IMR-90 (cell line): ENCODE measurements at regions not wholly inside any gene's neighbourhood (a gene's known extent, or its start where the extent isn't known, plus 50 kb on each side); places are given as distances from the start of the nearest gene placed in this dataset.

Source experiments
- ATAC-seq: fragments of 200-7000 bp; cut with Tn5 transposase; 2 replicates; pipeline ENCODE4 v1.9.1; 2020; ENCODE audit warnings: low read depth, mild to moderate bottlenecking, moderate library complexity
- BruUV-seq: library from RNA; stranded (reverse); fragments of 400-500 nt; replicated peaks from 2 replicates; lab custom pipeline; 2021; lab: Mats Ljungman, UMichigan
- CTCF ChIA-PET: fragments of 300-600 bp; formaldehyde crosslinking; extraction: SDS; loops from one replicate; lab custom pipeline; 2021; ENCODE audit warnings: antibody characterized with exemption; lab: Yijun Ruan, JAX
- POLR2A ChIA-PET: fragments of 300-600 bp; sonication (Branson Sonifier 250); formaldehyde crosslinking; loops from one replicate; lab custom pipeline; 2022; ENCODE audit warnings: antibody characterized with exemption; ENCODE audit not compliant: unreplicated experiment; lab: Charles Lee
- DNase-seq: peaks from one replicate; pipeline ENCODE4 v3.0.0; 2013
- H2AFZ ChIP-seq: replicated peaks from 2 replicates; pipeline ENCODE3; 2013; ENCODE audit warnings: low read length, mild to moderate bottlenecking; ENCODE audit not compliant: poor library complexity
- H2AK5ac ChIP-seq: 2 replicates; pipeline ENCODE4 v1.6.1; 2013; ENCODE audit warnings: low read depth, low read length, inconsistent platforms
- H2AK9ac ChIP-seq: replicated peaks from 2 replicates; pipeline ENCODE3; 2013; ENCODE audit warnings: mild to moderate bottlenecking, low read depth, low read length, moderate library complexity; ENCODE audit not compliant: poor library complexity
- H2BK120ac ChIP-seq: 2 replicates; pipeline ENCODE4 v1.6.1; 2013; ENCODE audit warnings: low read depth, low read length, inconsistent platforms
- H2BK15ac ChIP-seq: 3 replicates; pipeline ENCODE4 v1.6.1; 2013; ENCODE audit warnings: low read depth, low read length, inconsistent platforms
- H2BK20ac ChIP-seq: 2 replicates; pipeline ENCODE4 v1.6.1; 2013; ENCODE audit warnings: low read depth, mild to moderate bottlenecking, inconsistent platforms, low read length, moderate library complexity
- H2BK5ac ChIP-seq: 2 replicates; pipeline ENCODE4 v1.6.1; 2013; ENCODE audit warnings: mild to moderate bottlenecking, low read depth, low read length, inconsistent platforms; ENCODE audit not compliant: poor library complexity, severe bottlenecking
- H3K14ac ChIP-seq: replicated peaks from 2 replicates; pipeline ENCODE4 v1.6.1; 2013; ENCODE audit warnings: low read depth, low read length, inconsistent platforms
- H3K18ac ChIP-seq: 2 replicates; pipeline ENCODE4 v1.6.1; 2013; ENCODE audit warnings: low read depth, low read length, control low read depth
- H3K23ac ChIP-seq: 2 replicates; pipeline ENCODE4 v1.6.1; 2013; ENCODE audit warnings: low read depth, low read length, inconsistent platforms
- H3K27ac ChIP-seq: 2 replicates; pipeline ENCODE4 v1.5.1; 2013; ENCODE audit warnings: mild to moderate bottlenecking, control low read depth, low read length; ENCODE audit not compliant: insufficient read depth
- H3K27me3 ChIP-seq: 2 replicates; pipeline ENCODE4 v1.6.1; 2013; ENCODE audit warnings: low read length; ENCODE audit not compliant: control insufficient read depth, insufficient read depth
- H3K36me3 ChIP-seq: 2 replicates; pipeline ENCODE4 v1.6.1; 2013; ENCODE audit warnings: low read length, mixed read lengths; ENCODE audit not compliant: control insufficient read depth, insufficient read depth
- H3K4ac ChIP-seq: 2 replicates; pipeline ENCODE4 v1.6.1; 2013; ENCODE audit warnings: low read depth, low read length, inconsistent platforms
- H3K4me1 ChIP-seq: 2 replicates; pipeline ENCODE4 v1.6.1; 2013; ENCODE audit warnings: low read length, mixed read lengths; ENCODE audit not compliant: control insufficient read depth, insufficient read depth
- H3K4me2 ChIP-seq: 2 replicates; pipeline ENCODE4 v1.6.1; 2013; ENCODE audit warnings: low read depth, mild to moderate bottlenecking, control low read depth, low read length, moderate library complexity
- H3K4me3 ChIP-seq: 2 replicates; pipeline ENCODE4 v1.5.1; 2013; ENCODE audit warnings: low read depth, mild to moderate bottlenecking, control low read depth, low read length, moderate library complexity; ENCODE audit not compliant: insufficient read depth
- H3K56ac ChIP-seq: 2 replicates; pipeline ENCODE4 v1.6.1; 2013; ENCODE audit warnings: low read length, inconsistent platforms; ENCODE audit not compliant: insufficient read depth; ENCODE audit errors: extremely low read depth
- H3K79me1 ChIP-seq, 2 experiments: 2 replicates each; pipeline ENCODE4 v1.6.1; 2013; ENCODE audit warnings: low read length in 2 of 2, inconsistent platforms in 1 of 2, low read depth in 1 of 2
- H3K9ac ChIP-seq: 2 replicates; pipeline ENCODE4 v1.6.1; 2013; ENCODE audit warnings: low read depth, low read length, control low read depth
- H3K9me1 ChIP-seq: 2 replicates; pipeline ENCODE4 v1.6.1; 2013; ENCODE audit warnings: low read length, inconsistent platforms; ENCODE audit not compliant: insufficient read depth
- H3K9me3 ChIP-seq: 2 replicates; pipeline ENCODE4 v1.6.1; 2013; ENCODE audit warnings: low read length; ENCODE audit not compliant: control insufficient read depth, insufficient read depth
- H4K20me1 ChIP-seq: 2 replicates; pipeline ENCODE4 v1.6.1; 2013; ENCODE audit warnings: low read length, inconsistent platforms; ENCODE audit not compliant: insufficient read depth
- H4K5ac ChIP-seq: 2 replicates; pipeline ENCODE4 v1.6.1; 2013; ENCODE audit warnings: mild to moderate bottlenecking, low read depth, low read length, control low read depth
- H4K8ac ChIP-seq, 2 experiments: 2 replicates each; pipeline ENCODE4 v1.6.1; 2013; ENCODE audit warnings: low read depth in 2 of 2, low read length in 2 of 2, control low read depth in 1 of 2, inconsistent platforms in 1 of 2
- H4K91ac ChIP-seq: 2 replicates; pipeline ENCODE4 v1.6.1; 2013; ENCODE audit warnings: low read depth, low read length, inconsistent platforms; ENCODE audit not compliant: insufficient read depth
- BHLHE40 ChIP-seq: fragments of 150-350 bp; IDR thresholded peaks from 2 replicates; pipeline ENCODE4 v1.6.1; 2016; ENCODE audit warnings: mild to moderate bottlenecking, low read depth, low read length
- CEBPB ChIP-seq: IDR thresholded peaks from 2 replicates; pipeline ENCODE4 v1.6.1; 2012; ENCODE audit warnings: low read depth, low read length, improper control_type of control experiment
- CHD1 ChIP-seq: IDR thresholded peaks from 2 replicates; pipeline ENCODE4 v1.6.1; 2012; ENCODE audit warnings: low read depth, low read length, improper control_type of control experiment
- FOS ChIP-seq: fragments of 150-350 bp; IDR thresholded peaks from 2 replicates; pipeline ENCODE4 v1.6.1; 2016; ENCODE audit warnings: low read depth, low read length
- MAFK ChIP-seq: IDR thresholded peaks from 2 replicates; pipeline ENCODE4 v1.6.1; 2012; ENCODE audit warnings: low read depth, low read length, improper control_type of control experiment
- MAZ ChIP-seq: IDR thresholded peaks from 2 replicates; pipeline ENCODE4 v1.6.1; 2012; ENCODE audit warnings: low read depth, mild to moderate bottlenecking, low read length, improper control_type of control experiment, moderate library complexity, borderline replicate concordance
- MXI1 ChIP-seq: IDR thresholded peaks from 2 replicates; pipeline ENCODE4 v1.6.1; 2012; ENCODE audit warnings: low read depth, mild to moderate bottlenecking, low read length, moderate library complexity, borderline replicate concordance
- NFE2L2 ChIP-seq: fragments of 150-350 bp; IDR thresholded peaks from 2 replicates; pipeline ENCODE4 v1.6.1; 2016; ENCODE audit warnings: low read depth, mild to moderate bottlenecking, low read length
- POLR2A ChIP-seq: IDR thresholded peaks from 2 replicates; pipeline ENCODE4 v1.6.1; 2012; ENCODE audit warnings: mild to moderate bottlenecking, low read depth, low read length
- RAD21 ChIP-seq: IDR thresholded peaks from 2 replicates; pipeline ENCODE4 v1.6.1; 2012; ENCODE audit warnings: low read length, improper control_type of control experiment
- RCOR1 ChIP-seq: IDR thresholded peaks from 2 replicates; pipeline ENCODE4 v1.6.1; 2012; ENCODE audit warnings: mild to moderate bottlenecking, low read length, improper control_type of control experiment; ENCODE audit not compliant: insufficient replicate concordance
- RFX5 ChIP-seq: IDR thresholded peaks from 2 replicates; pipeline ENCODE4 v1.8.0; 2012; ENCODE audit warnings: low read depth, mild to moderate bottlenecking, low read length, moderate library complexity
- SMC3 ChIP-seq: fragments of 150-350 bp; IDR thresholded peaks from 2 replicates; pipeline ENCODE4 v1.6.1; 2016; ENCODE audit warnings: low read depth, mild to moderate bottlenecking, antibody characterized with exemption, low read length, moderate library complexity
- WGBS, 2 experiments: methylation state at CpG; one replicate each; pipeline versions ENCODE4 v1.1.5 to v1.1.7; 2013; ENCODE audit warnings: missing lambda C conversion rate in 2 of 2; ENCODE audit not compliant: insufficient read length in 1 of 2; ENCODE audit errors: extremely low coverage in 2 of 2; 5-methylcytosine and 5-hydroxymethylcytosine counted together
- dilution Hi-C: fragments of 300-500 bp; cut with HindIII; formaldehyde crosslinking; loops from one replicate; pipeline ENCODE4 v1.14.3; 2018; ENCODE audit warnings: low sequenced_read_pairs; ENCODE audit not compliant: unreplicated experiment
- in situ Hi-C: fragments of 300-500 bp; cut with MboI; formaldehyde crosslinking; loops from 3 replicates; pipeline ENCODE4 v1.14.3; 2019; ENCODE audit warnings: low sequenced_read_pairs, inconsistent platforms, mixed read lengths
- intact Hi-C: fragments of 100-400 bp; cut with micrococcal nuclease; formaldehyde crosslinking; loops from 2 replicates; pipeline ENCODE4 v1.10.0; 2022
- TF ChIP-seq, protein P1 (sequence below): fragments of 150-350 bp; IDR thresholded peaks from 2 replicates; pipeline ENCODE4 v1.6.1; 2016; ENCODE audit warnings: low read depth, mild to moderate bottlenecking, low read length, moderate library complexity, borderline replicate concordance
- TF ChIP-seq, protein P2 (sequence below): conservative IDR thresholded peaks from 2 replicates; pipeline ENCODE4 v1.5.1; 2012; ENCODE audit warnings: mild to moderate bottlenecking, low read depth, low read length, improper control_type of control experiment
- TF ChIP-seq, protein P3 (sequence below): fragments of 150-350 bp; IDR thresholded peaks from 2 replicates; pipeline ENCODE4 v1.6.1; 2017; ENCODE audit warnings: mild to moderate bottlenecking, antibody characterized with exemption, low read length, low read depth

DNA sequence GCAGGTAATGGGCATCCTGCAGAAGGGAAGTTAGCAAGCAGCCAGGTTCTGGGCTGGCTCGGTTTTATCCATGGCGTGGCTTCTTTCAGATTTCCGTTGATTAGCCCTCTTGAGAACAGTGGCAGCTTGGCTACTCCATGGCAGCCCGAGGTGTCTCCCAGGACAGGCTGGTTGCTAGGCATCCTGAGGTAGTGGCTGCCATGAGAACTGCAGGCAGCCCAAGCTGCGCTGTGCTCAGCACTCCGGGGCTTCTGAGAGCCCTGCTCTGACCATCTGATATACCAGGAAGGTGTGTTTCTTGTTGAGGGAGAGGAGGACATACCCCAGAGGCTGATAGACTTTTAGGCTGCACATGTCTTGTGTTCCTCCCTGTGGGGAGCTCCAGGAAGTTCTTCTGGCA lies 253.4 kb upstream of the CASK start:
- DNase-seq = no peak
- Histone ChIP-seq H2AK5ac (no peak overlapping the region), H4K5ac (no peak overlapping the region), H4K20me1 (no peaks in the 10 kb centered on the region), H3K36me3 (no peaks in the 10 kb centered on the region), H3K27me3 (peaks cover 13% of the 10 kb centered on the region), H3K9ac (no peak overlapping the region), H3K56ac (no peak overlapping the region), H2BK15ac (no peak overlapping the region), H3K4me3 (no peak overlapping the region), H2BK20ac (no peak overlapping the region), H2BK5ac (no peak overlapping the region), H3K9me3 (no peaks in the 10 kb centered on the region), H3K79me1 (no peaks in the 10 kb centered on the region), H3K14ac (no peak overlapping the region), H2AK9ac (no peak overlapping the region), H2AFZ (no peak overlapping the region), H3K27ac (no peak overlapping the region), H3K4me1 (no peaks in the 10 kb centered on the region), H3K18ac (no peak overlapping the region), H3K4ac (no peak overlapping the region), H2BK120ac (no peak overlapping the region), H4K8ac (no peak overlapping the region), H3K4me2 (no peak overlapping the region), H4K91ac (no peak overlapping the region), H3K23ac (no peak overlapping the region), H3K9me1 (no peaks in the 10 kb centered on the region)
- intact Hi-C loops = no loop called here
- no peak for ATAC-seq
- no peak for TF ChIP-seq BHLHE40
- TF ChIP-seq, protein P1, sequence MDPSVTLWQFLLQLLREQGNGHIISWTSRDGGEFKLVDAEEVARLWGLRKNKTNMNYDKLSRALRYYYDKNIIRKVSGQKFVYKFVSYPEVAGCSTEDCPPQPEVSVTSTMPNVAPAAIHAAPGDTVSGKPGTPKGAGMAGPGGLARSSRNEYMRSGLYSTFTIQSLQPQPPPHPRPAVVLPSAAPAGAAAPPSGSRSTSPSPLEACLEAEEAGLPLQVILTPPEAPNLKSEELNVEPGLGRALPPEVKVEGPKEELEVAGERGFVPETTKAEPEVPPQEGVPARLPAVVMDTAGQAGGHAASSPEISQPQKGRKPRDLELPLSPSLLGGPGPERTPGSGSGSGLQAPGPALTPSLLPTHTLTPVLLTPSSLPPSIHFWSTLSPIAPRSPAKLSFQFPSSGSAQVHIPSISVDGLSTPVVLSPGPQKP = no peak
- no peak for TF ChIP-seq CEBPB
- no peak for TF ChIP-seq POLR2A
- no peak for TF ChIP-seq MAFK
- TF ChIP-seq SMC3 = no peak
- TF ChIP-seq RFX5 = no peak
- TF ChIP-seq, protein P2, sequence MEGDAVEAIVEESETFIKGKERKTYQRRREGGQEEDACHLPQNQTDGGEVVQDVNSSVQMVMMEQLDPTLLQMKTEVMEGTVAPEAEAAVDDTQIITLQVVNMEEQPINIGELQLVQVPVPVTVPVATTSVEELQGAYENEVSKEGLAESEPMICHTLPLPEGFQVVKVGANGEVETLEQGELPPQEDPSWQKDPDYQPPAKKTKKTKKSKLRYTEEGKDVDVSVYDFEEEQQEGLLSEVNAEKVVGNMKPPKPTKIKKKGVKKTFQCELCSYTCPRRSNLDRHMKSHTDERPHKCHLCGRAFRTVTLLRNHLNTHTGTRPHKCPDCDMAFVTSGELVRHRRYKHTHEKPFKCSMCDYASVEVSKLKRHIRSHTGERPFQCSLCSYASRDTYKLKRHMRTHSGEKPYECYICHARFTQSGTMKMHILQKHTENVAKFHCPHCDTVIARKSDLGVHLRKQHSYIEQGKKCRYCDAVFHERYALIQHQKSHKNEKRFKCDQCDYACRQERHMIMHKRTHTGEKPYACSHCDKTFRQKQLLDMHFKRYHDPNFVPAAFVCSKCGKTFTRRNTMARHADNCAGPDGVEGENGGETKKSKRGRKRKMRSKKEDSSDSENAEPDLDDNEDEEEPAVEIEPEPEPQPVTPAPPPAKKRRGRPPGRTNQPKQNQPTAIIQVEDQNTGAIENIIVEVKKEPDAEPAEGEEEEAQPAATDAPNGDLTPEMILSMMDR = no peak
- no peak for TF ChIP-seq RCOR1
- no peak for TF ChIP-seq MXI1
- TF ChIP-seq, protein P3, sequence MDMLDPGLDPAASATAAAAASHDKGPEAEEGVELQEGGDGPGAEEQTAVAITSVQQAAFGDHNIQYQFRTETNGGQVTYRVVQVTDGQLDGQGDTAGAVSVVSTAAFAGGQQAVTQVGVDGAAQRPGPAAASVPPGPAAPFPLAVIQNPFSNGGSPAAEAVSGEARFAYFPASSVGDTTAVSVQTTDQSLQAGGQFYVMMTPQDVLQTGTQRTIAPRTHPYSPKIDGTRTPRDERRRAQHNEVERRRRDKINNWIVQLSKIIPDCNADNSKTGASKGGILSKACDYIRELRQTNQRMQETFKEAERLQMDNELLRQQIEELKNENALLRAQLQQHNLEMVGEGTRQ = no peak
- TF ChIP-seq RAD21 = no peak
- TF ChIP-seq CHD1 = no peak
- no peak for TF ChIP-seq MAZ
- TF ChIP-seq NFE2L2 = no peak
- no peak for TF ChIP-seq FOS
- no CpG with 5 or more reads among the region's 6 CpGs for WGBS, 2 experiments
- CTCF ChIA-PET = no interaction called here
- BruUV-seq = no TSS peak
- dilution Hi-C loops = no loop called here
- POLR2A ChIA-PET = no interaction called here
- in situ Hi-C loops = no loop called here
